HG03066 (cell line): ENCODE measurements at regions not wholly inside any gene's neighbourhood (a gene's known extent, or its start where the extent isn't known, plus 50 kb on each side); places are given as distances from the start of the nearest gene placed in this dataset.
"Not testable (repeated sequence)": the region's sequence is repeated elsewhere in the genome, so short reads cannot be mapped to it uniquely, and the experiment has no call there.

Source experiments
- ATAC-seq: cut with Tn5 transposase; IDR thresholded peaks from one replicate; pipeline ENCODE4 v1.9.1; 2021; ENCODE audit warnings: low read depth; ENCODE audit not compliant: unreplicated experiment

DNA sequence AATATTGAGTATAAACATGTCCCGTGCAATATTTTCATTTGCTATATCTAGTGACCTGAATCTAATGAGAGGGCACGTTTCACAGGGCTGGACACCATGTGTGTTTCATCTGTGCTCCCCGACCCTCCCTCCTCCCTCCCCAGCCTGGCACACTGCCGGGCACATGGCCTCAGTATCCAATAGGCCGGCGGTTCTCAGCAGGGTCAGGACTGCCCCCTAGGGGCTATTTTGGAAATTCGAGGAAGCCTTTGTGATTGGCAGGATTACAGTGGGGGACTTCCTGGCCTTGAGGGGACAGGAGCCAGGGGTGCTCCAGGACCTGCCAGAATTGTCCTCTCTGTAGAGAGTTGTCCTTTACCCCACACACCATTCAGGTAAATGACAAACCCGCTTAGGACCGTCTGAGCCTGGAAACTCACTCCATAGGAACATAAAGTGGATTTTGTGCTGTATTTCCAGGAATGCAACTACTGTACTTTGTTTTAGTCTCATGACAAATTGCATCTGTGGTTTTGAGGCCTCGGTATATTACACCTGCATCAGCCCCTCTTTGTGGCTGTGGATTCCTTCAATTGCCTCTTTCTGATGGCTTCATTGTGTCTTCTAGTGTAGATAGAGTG lies 109.5 kb upstream of the SIM2 start:
- no peak for ATAC-seq

DNA sequence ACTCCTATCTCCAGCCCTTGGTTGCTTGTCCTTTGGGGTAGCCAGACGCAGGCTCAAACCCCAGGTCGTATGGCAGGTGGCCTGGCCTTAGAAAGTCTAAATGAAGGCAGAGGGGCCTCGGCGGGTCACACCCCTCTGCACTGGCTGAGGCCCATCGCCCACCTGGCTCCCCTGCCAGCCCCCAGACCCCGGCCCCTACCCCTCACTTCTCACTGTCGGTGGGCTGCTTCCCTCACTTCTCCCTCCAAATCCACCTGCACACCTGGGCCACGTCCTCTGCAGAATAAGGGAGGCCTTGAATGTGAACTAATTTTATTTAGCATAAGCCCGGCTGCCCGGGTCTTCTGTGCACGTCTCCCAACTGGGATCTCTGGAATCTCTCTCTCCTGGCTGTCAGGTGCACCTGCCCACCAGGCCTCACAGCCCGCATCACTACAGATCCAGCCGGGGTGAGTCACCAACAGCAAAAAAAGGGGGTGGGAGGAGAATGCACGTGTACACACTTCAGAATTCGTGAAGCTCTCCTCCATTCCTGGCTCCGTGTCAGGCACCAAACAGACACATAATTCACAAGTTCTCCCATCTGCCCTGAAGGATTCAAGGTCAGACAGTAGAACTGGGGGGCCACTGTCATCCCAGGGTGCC lies 107.5 kb upstream of the SIM2 start:
- ATAC-seq: no peak

DNA sequence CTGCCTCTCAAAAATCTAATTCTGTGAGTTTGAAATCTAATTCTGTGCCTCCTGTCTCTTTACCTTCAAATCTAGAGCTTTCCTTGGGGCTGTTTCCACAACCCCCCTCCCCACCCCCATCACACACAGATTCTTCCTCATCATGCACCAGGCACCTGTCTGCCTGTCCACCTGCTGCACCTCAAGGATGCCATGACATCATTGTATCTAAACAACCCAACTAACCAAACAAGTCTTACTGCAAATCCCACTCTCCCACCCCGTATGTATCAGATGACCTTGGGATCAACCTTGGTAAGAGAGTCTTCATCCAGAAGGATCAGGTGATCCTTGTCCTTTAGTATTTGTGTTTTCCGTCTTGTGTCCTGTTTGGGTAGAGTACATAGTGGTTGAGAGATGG lies 102.7 kb upstream of the SIM2 start:
- ATAC-seq: no peak

DNA sequence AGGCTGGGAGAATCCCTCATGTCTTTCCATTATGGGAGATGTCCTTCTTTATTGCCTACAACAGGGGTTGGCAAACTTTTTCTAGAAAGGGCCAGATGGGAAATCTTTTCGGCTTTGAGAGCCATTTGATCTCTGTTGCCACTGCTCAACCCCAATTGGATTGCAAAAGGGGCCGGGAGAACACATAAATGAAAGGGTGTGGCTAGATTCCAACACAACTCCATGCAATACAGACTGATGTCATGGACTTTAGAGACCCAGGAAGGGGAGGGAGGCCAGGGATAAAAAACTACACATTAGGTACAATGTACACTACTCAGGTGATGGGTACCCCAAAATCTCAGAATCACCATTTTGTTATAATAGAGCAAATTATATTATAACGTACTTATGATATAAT lies 97.6 kb upstream of the SIM2 start:
- ATAC-seq: no peak

DNA sequence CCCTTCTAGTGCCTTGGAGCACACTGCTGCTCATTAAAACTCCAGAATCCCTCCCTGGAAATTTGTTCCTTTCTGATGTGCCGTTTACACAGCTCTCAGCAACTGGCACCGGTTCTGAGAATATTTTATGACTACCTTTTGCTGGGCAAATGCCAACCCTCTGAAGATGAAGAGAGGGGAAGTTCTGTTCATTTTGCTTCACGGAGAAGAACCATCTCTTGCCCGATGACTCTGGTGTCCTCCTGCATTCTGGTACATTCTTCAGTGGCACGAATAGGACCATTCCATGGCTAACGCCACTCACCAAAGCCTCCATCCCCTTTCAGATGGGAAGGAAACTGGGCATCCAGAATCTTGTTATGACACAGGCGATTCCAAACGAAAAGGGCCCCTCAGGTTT lies 96.2 kb upstream of the SIM2 start:
- no peak for ATAC-seq

DNA sequence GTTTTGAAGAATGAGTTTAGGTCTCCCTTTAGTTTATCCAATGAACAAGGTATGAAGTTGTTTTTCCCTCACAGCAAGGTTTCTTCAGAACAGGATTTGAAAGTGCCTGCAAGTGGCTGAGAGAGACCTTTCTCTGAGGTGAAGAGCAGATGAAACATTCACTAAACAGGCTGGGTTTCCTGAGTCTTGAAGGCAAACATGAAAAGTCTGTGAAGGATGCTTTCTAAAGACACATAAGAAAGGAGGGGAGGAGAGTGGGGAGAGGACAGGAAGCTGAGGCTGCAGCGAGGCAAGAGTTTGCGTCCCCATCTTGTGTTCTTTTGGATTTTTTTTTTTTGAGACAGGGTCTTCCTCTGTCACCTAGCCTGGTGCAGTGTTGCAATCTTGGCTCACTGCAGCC lies 95.7 kb upstream of the SIM2 start:
- ATAC-seq: no peak

DNA sequence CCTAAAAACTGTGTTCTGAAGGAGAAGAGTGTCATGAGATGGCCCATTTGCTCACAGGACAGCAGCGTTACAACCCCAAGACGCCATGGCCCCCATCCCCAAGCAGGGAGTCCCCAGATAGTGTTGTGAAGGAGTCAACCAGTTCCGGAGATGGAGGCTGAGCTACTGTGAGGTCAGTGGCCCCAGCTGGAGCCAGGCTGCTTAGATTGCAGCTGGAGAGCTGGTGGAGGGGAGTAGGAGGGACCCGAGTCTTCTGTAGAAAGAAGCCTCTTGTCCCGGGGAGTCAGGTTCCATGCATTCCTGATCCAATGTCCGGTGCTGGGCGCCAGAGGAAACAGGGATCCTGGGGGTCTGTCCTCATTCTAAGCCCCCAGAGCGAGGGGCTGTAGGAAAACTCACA lies 93.5 kb upstream of the SIM2 start:
- ATAC-seq: no peak

DNA sequence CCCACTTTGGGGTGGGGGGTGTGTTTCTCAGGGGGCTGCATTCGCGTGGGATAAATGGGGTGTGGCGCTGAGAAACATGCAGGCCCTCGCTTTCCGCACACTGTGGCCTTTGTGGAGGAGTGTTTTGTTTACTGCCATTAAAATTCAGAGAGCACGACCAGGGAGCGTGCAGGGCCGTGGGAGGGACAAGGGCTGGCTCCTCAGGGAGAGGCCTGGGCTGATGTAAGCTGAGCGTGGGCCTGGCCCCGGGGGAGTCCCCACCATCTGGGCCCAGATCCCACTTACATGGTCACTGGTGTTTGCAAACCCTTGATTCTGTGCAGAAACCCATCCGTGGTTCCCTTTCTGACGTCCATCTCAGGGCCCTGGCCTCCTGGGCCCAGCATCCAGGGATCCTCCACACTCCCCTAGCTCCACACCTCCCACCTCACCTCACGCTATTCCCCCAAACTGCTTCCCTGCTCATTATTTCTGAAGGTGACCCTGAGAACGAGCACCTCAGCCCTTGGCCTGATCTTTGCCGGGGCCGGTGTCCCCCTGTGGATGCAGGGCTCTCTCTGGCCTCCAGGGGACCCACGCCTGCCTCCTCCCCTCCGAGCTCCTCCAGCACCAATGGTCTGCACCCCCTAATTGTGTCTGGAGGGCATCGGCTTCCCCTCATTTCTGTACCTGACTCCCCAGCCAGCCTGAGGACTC lies 92.5 kb upstream of the SIM2 start:
- ATAC-seq: no peak

DNA sequence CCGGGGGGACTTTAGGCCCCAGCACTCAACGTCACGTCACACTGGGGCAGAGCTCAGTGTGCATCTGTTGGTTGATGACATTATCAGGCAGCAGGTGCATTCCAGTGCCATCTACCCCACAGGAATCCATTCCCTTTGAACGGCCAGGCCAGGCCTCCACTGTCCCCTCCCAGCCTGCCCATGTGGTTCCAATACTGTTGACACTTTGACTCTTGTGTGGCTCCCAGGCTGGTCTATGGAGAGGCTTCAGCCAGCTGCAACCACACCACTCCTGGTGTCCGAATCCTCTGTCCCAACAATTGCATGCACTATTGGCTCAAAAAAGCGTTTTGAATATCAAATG lies 92.0 kb upstream of the SIM2 start:
- no peak for ATAC-seq

DNA sequence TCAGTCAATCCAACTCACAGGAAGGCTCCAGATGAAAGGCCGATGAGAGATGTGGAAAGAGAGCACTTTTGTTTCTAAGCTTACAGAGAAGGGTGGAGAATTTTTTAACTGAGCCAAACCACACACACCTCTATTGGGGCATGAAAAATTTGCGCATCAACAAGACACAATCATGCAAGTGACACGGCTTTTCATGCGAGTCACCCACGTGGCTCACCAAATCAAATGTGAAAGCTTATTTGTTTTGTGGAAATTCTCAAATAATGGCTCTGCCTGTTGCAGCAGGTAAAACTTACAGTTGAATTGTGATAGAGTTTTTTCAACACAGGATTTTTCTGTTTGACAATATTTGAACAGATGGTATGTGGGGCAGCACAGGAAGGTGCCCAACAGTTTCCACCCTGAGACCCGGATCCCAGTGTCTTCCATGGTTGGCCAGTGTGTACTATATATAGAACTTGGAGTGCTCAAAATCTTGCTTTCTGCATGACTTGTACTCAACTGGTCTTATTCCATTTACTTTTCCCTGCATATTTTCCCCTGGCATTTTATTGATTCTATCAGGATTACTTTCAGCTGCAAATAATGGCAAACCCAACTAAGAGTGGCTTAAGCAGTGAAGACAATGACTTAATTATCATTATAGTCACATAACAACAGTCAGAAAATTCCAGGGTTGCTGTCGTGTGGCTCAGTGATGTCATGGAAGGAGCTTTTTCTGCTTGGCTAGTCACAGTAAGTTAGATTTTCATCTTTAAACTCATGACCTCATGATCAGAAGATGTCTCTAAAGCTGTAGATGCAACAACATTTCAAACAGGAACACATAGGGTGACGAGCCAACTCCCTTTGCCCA lies 90.6 kb upstream of the SIM2 start:
- no peak for ATAC-seq

DNA sequence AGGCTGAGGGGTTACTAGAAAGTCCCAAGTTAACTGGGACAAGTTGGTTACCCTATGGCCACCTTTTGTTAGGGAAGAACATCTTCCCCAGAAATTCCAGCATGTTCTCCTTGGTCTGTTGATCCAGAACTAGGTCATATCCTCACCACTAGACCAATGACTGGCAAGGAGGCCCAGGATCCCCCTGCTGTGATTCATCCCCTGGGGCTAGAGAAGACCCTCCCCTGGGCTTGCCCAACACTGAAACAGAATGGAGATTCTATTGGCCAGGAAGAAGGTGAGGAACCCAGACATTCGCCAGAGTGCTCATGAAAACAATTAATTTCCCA lies 90.1 kb upstream of the SIM2 start:
- no peak for ATAC-seq

DNA sequence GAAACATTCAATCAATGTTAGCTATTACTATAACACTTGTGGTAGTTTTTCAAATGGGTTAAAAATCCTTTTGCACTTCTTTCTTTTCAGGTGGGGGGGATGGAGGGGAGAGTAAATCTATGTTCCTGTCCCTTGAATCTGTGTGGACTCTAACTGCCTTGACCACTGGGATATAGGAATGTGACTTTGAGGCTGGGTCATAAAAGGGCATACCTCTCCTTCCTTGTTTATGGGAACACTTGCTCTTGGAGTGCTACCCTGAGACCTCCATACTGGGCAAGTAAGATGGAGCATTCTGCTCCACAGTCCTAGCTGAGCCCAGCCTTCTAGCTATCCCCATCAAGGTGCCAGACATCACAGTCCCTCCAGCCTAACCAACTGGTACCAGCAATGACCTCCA lies 89.3 kb upstream of the SIM2 start:
- no peak for ATAC-seq

DNA sequence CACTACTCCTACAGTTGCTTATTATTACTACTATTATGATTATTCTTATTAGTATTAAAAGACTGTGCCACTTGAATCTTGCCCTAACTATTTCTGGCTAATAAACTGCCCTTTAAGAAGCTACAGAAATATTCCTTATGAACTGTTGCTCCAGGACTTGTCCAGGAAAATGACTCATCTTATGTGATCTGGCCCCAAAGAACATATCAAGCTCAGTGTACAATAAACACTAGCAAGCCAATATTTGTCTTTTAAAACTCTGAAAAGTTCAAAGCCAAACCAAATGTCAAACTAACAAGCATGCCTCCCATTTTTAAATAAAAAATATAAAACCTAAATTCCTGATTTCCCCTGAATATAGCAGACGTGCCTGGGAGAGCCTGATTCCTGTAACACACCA lies 88.7 kb upstream of the SIM2 start:
- ATAC-seq: no peak

DNA sequence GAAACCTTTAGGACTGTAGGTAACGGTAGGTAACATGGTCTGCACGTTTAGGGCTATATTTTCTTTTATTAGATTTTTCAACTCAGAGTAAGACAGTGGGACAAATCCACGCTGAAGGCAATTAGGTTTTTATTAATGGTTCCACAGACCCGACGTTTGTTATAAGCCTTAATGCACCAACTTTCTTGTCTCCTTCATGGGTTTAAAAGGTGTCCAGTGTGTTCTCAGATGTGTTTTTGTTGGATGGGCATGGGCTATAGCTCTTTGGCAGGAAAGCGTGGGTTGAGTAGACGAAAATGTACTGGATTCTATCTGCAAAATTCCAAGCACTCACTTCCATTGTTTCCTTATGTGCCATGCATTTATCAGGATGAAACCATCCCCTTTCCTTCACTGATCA lies 88.0 kb upstream of the SIM2 start:
- ATAC-seq: no peak

DNA sequence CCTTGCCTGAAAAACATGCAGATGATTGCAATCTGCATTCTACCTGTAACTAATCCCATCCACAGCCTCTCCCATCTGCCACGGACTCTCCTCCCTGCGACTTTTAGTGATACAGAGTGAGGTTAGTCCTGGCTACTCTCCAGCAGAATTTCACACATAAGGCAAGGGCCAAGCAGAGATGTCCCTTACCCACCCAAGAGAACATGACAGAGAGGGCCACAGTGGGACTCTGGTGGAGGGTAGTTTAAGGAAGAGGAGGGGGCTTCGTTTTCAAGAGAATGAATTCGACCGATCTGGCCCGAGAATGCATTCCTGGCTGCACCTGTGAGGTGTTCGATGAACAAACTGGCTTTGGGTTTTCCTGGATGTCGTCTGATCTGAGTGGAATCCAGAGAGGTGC lies 87.5 kb upstream of the SIM2 start:
- no peak for ATAC-seq

DNA sequence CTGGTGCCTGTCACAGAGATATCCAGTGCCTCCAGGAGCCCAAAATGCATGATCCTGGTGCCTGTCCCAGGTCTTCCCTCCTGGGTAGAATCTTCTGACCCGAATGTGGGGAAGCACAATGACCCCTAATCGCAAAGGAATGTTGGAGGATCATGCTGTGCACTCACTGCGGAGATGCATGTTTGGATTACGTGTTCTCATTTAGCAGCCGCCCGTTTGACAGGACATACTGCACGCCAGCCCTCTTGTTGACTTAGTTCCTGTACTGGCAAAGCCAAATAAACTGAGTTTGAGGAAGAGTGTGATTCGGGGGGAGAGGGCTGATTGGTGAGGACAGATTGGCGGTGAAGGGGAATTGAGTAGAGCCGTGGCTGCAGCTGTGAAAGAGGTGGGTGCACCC lies 85.9 kb upstream of the SIM2 start:
- ATAC-seq: no peak

DNA sequence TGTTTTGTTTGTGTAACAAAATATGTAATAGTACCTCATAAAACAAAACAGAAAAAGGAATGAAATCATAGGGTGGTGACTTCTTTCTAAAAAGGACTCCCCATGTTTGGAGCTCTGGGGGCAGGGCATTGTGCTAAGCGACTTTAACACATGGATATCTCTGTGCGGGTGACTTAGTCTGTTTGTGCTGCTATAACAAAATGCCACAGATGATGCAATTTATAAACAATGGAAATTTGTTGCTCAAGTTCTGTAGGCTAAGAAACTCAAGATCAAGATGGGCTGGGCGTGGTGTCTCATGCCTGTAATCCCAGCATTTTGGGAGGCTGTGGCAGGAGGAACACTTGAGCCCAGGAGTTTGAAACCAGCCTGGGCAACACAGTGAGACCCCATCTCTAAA lies 85.4 kb upstream of the SIM2 start:
- no peak for ATAC-seq

DNA sequence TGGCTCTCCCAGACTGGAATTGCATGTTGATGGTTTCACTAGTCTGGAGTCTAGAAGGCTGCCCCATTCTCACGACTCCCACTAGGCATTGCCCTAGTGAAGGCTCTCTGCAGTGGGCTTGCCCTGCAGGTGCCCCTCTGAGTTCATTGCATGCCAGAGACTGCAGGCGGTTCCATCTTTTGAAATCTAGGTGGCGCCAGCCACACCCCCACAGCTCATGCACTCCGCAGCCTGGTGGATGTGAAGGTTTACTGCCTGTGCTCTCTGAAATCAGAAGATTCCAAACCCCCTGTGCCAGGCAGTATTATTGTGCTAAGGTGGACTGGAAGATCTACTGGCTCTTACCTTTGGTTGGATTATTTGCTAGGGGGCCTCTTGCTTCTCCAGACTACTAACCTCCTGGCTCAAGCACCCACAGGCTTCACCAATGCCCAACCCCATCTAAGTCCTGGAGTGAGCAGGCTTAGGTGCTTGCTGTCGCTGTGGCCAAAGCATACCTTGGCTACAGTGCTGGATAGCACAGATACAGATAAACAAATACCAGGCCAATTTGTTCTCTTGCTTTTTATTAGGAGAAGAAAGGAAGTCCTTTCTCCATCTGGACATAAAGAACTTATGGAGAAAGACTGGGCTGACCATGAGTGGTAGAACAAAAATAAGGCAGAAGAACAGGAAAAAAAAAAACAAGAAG lies 83.5 kb upstream of the SIM2 start:
- no peak for ATAC-seq

DNA sequence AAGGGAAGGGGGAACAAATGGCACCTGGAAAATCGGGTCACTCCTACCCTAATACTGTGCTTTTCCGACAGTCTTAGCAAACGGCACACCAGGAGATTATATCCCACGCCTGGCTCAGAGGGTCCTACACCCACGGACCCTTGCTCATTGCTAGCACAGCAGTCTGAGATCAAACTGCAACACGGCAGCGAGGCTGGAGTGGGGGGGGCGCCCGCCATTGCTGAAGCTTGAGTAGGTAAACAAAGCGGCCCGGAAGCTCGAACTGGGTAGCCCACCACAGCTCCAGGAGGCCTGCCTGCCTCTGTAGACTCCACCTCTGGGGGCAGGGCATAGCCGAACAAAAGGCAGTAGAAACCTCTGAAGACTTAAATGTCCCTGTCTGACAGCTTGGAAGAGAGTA lies 82.1 kb upstream of the SIM2 start:
- ATAC-seq: not testable (repeated sequence)

DNA sequence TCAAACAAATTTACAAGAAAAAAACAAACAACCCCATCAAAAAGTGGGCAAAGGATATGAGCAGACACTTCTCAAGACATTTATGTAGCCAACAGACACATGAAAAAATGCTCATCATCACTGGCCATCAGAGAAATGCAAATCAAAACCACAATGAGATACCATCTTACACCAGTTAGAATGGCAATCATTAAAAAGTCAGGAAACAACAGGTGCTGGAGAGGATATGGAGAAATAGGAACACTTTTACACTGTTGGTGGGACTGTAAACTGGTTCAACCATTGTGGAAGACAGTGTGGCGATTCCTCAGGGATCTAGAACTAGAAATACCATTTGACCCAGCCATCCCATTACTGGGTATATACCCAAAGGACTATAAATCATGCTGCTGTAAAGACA lies 77.1 kb upstream of the SIM2 start:
- not testable (repeated sequence) for ATAC-seq

DNA sequence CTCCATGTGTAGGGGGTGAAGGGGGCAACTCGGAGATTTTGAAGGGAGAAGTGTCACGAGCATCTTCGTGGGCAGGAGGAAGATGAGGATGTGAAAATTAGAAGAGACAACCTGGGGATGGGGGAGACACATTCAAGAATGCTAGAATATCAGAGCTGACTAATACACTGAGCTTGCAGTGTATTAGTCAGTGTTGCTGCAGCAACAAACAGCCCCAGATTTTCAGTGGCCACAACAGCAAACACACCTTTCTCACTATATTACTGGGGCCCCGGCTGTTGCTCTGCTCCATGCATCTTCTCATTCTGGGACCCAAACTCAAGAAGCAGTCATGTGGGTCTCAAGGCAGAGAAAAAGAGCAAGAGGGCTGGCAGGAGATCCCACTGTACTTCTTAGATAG lies 74.8 kb upstream of the SIM2 start:
- no peak for ATAC-seq
